GM18511 (cell line): ENCODE measurements at regions not wholly inside any gene's neighbourhood (a gene's known extent, or its start where the extent isn't known, plus 50 kb on each side); places are given as distances from the start of the nearest gene placed in this dataset.

Experiments
- ATAC-seq: cut with Tn5 transposase; IDR thresholded peaks from one replicate; pipeline ENCODE4 v1.9.1; 2021; ENCODE audit warnings: mild to moderate bottlenecking, moderate library complexity; ENCODE audit not compliant: unreplicated experiment

DNA sequence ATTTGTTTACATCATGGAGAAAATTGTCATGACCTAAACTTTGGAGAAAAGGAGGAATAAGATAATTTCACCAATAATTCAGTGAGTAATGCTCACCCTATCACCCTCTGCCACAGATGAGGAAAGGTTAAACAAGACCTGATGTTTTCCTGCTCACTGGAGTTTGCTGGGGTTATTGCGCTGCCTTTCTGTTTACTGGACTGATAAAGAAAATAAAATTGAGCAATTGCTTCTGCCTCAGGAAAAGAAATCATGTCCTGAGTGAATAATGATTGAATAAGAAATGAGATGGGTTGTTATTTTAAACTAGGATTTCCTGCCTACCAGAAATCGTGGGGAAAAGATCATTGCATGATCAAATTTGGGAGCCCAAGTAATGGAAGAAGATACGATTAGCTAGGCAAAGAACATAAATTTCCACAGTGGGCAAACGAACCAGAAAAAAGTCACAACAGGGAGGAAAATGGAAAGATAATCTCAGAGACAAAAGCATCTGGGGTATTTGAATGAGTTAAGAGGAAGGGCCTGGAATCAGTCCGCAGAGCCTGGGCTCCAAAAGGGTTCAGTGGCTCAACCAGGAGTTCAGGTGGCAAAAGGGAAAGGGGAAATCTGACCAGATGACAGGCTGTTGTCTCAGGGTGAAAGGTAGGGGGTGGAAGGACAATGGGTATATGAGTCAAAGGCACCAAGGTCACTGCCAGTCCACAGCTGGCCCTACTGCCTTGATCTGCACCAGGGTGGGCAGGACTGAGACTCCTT lies 146.8 kb downstream of the FAM43A start:
- ATAC-seq: no peak

DNA sequence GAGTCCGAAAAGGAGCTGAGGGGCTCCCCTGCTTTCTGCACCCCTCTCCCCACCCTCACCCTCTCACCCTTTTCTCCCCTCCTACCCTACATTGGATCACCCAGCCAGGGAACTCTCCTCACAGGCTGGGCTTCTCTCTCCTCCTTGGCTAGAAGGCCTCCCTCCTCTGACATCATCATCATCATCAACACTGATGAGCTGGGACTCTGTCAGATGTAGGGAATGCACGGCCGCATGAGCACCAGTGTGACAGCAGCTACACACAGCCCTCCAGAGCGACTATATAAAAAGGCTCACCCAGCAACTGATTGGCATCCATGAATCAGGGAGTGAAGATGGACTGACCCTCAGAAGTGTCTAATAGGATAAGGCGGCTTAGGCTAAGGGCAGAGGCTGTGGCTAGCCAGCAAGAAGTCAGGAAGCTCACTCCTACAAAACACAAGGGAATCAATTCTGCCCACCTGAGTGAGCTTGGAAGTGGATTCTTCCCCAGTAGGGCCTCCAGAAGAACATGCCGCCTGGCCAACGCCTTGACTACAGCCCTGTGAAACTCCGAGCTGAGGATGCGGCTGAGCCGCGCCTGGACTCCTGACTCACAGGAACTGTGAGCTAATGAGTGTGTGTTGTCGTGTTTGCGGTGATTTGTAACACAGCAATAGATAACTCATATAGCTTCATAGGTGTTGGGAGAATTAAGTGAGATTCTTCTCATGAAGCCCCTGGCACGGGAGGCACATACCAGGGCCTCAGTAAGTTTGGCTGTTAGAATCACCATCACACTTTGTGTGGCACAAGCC lies 147.6 kb downstream of the FAM43A start:
- no peak for ATAC-seq

DNA sequence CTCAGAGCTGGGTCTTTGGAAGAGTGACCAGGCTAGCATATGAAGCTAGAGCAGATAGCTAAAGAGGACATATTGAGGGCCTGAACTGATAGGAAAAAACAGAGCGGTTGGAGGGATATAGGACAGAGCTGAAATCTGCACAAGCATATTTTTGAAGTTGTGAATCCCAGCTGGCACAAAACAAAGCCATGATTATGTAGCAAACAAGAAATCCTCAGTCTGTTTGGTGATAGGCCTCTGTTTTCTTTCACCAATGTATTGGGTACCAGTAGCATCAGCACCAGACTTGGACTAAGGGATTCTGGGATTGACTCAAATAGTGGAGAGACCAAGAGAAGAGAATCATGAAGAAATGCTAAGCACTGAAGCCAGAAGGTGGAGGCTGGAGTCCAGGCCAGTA lies 151.0 kb downstream of the FAM43A start:
- no peak for ATAC-seq

DNA sequence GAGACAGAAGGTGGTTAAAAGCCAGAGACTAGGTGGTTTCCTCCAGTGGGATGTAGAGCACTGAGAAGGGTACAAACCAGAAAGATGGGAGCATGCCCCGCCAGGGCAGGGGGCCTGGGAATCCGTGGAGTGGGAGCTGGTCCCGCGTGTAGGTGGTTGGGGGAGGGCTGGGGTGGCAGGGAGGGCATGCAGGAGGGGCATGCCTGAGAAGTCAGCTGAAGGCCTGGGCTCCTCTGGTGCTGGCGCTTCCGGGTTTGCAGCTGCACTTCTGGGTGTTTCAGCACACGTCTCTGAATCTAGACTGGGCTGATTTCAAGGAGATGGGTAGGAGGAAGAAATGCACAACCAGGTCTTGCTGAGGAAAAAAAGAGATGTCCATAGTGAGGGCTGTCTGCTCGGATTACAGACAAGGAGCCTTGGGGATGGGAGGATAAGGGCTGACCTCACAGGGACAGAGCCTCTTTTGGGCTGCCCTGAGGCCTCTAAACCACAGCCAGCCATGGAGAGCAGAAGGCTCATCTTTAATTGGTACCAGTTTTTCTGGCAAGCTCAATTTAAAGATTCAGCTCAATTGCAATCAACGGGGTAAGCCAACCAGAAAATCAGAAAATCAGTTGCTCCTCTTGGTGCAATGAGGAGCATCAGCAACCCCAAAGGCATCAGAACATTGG lies 151.9 kb downstream of the FAM43A start:
- no peak for ATAC-seq

DNA sequence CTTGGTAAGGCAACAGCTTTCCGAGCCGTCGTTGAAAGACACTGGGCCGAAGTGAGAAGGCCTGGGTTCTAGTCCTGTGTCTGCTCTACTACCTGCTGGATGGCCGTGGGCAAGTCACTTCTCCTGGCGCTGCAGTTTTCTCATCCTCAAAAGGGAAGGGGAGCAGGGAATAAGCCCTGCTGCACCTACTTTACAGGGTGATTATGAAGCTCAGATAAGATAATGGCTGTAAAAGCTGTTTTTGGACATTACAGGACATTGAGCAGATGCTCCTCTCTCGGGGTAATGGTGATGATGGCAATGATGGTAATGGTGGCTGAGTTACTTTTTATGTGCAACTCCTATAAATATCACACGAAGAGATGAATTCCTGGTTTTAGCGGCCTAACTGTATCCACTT lies 152.6 kb downstream of the FAM43A start:
- no peak for ATAC-seq

DNA sequence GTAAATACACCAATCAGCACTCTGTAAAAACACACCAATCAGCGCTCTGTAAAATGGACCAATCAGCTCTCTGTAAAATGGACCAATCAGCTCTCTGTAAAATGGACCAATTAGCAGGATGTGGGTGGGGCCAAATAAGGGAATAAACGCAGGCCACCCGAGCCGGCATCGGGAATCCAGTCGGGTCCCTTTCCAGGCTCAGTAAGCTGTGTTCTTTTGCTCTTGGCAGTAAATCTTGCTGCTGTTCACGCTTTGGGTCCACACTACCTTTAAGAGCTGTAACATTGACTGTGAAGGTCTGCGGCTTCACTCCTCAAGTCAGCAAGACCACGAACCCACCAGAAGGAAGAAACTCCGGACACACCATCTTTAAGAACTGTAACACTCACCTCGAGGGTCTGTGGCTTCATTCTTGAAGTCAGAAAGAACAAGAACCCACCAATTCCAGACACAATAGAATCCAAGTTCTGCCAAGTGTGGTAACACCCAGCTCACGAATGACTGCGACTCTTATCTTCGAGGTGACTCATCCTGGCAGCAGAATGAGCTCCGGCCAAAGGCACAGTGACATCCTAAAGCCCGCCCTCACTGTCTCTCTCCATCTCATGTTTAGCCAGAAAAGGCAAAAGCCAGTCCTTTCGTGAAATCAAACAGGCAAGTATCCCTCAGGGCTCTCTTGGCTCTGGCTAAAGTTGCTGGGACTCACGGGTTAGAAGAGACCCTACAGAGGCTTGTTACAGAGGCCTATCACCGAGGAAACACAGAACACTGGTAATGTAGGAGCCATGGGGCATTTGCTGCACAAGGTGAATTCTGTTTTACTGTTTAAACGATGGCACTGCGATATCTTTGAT lies 155.2 kb downstream of the FAM43A start:
- no peak for ATAC-seq

DNA sequence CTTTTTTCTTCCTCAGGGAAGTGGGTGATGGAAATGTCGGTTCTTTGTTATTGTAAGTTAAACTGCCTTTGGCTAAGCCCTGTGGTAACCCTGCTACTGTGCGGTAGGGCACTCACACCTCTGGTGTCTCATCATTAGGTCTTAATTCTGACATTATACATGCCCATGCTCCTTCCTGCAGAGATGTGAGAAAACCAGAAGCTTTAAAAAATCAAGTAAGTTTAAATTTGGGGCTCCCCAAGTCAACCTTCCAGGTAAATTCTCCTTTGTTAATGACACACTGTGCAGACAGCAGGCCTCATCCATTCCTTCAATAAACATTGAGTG lies 155.8 kb downstream of the FAM43A start:
- no peak for ATAC-seq

DNA sequence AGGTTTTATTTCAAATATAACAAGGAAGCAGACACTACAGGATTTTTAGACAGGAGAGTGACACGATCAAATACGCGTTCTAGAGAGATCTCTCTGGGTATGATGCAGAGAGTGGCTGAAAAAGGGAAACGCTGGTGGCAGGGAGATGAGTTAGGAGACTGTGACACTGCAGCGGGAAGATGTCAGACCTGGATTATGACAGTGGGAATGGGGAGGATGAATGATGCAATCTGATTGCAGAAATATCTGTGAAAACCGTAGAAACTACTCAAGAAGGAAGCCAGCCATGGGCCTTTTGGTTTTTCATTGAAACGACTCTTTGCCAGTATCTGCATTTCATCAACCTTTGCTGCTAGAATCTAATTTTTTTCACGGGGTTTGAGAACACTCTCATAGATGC lies 157.9 kb downstream of the FAM43A start:
- ATAC-seq: no peak

DNA sequence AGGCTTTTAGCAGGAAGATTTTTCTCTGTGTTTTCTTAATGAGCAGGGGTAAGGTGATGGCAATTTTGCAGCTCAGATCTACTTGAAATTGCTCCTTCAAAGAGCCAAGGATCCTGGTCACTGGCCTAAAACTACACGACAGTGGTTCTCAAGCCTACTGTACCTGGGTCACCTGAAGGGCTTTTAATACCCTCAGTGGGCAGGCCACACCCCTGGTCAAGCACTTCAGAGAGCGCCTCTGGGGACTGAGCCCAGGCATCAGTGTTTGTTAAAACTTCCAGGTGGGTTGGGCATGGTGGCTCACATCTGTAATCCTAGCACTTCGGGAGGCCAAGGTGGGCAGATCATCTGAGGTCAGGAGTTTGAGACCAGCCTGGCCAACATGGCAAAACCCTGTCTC lies 158.4 kb downstream of the FAM43A start:
- ATAC-seq: no peak

DNA sequence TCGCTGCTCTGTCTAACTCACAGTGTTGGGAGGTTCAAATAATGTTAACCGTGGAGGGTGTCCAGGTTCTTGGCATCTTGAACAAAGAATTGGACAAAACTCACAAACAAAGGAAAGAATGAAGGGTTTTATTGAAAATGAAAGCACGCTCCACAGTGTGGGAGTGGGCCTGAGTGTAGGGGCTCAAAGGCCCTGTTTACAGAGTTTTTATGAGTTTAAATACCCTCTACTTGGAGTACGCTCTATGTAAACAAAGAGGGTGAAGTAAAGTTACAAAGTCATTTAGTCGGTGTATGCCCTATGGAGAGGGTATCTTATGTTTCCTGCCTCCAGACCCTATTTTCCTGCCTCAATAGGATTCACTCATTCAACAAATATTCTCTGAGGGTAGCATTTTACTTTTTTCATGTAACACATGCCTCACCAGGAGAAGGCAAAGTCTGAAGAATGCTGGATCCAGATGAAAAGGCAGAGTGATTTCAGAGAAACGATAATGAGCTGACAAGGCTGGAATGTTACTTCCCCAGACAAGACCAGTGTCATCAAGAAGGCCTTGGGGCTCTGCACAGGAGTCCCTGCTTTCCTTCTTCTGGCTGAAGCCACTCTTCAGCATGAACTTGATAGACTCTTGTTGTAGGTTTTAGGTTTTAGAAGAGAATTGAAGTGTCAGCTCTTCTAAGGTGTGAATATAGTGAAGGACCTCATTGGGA lies 163.6 kb downstream of the FAM43A start:
- ATAC-seq: no peak

DNA sequence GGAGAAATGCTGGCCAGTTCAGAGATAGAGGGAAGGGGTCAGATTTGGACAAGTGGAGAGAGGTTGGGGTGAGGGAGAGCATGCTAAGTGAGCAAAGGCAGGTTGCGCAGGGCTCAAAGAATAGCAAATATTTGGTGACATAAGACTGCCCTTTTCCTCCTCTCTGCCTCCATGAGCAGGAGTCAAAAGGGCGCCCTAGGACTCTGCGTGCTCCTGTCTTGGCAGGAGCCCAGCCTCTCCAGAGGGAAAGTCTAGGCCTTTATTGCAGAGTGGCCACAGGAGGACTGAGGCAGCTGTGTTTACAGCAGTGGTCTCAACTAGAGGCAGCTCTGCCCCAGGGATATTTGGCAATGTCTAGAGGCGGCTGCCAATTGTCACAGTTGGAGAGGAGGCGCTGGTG lies 165.6 kb downstream of the FAM43A start:
- no peak for ATAC-seq

DNA sequence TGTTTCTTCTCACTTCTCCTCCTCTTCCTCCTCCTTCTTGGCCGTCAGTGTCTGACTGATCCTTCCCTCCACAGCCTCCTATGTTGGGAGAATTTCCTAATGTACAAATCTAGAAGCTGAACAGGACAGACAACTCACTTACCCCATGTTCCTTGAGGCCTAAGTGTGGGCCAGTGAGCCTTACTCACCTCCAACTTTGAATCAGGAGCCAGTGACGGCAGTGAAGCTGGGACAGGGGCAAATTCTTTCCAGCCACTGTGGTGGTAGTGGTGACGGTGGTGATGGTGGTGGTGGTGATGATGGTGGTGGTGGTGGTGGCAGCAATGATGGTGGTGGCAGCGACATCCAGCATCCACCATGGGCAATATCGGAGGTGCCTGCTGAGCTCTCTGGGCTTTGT lies 166.3 kb downstream of the FAM43A start:
- no peak for ATAC-seq

DNA sequence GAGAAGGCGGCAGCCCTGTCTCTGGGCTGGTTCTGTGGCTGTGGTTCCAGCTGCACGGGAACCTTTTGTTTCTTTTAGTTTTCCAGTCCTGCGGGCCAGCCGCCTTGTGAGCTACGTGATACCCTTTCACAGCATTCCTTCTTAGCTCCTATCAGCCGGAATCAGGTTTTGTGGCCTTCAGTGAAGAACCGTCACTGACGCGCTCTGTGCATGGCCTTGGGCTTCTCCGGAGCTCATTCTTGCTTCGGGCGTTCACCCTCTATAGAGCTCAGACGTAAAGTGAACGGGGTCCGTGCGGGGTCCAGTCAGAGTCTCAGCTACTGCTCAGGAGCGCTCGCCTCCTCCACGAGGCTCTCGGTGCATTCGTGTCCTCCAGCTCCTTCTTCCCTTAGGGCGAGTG lies 166.7 kb downstream of the FAM43A start:
- ATAC-seq: no peak

DNA sequence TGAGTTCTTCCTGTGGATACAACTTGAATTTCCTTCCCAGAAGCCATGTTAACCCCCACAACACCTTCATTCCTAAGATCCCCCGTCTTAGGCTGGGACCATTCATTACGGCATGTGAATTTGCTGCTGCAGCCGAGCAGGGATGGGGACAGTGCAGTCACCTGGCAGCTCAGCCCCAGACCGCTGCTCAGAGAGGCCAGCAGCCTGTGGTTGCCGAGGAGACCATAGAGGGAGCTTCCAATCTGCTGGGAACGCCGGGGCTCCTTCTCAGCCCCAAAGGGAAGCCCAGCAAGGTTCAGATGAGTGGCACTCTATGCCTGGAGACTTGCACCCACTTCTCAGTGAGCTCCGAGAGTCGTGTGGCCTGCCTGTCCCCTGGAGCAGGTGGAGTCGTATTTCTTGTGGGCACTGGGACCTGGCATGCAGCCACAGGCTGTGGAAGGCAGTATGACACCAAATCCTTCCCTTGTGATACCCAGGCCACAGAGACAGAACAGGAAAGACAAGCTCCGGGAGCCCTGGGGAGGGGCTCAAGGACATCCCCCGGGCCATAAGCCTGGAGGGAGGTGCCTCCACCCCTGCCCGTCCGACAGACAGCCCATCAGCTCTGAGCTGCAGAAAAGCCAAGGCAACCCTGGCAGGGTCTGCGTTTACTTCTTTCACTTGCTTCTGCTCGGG lies 167.3 kb downstream of the FAM43A start:
- no peak for ATAC-seq

DNA sequence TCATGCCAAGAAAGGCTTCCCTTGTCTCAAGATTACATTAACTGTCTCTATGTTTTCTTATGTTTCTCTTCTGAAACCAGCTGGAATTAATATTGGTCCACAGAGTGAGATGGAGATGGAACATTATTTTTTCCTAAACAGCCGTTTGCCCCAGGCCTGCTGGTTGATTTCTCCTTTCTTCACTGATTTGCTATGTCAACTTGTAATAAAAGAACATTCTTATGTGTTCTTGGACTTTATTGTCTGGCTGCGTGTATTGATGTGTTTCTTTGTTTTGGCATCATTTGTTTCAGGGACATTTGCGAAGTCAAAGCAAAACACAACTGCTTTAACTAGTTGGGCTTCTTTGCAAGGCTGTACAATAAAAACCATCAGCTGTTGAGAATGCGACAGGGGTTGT lies 168.5 kb downstream of the FAM43A start:
- no peak for ATAC-seq

DNA sequence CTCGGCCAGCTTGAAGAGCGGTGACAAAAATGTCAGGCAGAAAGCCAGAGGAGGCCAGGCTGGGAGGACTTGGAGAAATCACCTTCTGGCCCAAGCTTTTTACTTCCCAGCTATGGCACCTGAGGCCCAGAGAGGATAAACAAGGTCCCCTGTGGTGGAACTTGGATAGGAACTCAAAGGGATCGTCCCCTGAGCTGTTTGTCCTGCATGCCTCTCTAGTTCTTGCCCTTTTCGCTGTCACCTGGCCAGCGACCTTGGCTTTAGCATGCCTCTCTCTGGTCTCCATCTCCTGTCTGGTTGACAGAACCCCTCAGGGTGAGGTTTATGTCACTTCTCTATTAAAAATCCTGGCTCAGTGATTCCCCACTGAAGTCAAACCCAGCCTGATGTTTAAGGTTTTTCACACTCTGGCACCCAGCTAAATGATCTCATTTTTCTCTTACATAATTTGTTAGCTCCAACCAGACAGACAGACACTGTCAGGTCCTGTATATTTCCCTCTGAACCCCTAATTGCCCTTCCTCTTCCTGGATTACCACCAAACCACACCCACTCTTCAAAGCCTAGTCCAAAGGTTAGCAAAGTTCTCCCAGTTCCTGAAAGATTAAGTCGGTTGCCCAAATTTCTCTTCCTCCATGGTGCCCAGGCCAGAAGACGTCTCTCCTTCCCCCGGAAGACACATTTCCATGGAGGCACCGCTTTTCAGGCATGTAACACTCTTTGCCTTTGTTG lies 169.1 kb downstream of the FAM43A start:
- no peak for ATAC-seq

DNA sequence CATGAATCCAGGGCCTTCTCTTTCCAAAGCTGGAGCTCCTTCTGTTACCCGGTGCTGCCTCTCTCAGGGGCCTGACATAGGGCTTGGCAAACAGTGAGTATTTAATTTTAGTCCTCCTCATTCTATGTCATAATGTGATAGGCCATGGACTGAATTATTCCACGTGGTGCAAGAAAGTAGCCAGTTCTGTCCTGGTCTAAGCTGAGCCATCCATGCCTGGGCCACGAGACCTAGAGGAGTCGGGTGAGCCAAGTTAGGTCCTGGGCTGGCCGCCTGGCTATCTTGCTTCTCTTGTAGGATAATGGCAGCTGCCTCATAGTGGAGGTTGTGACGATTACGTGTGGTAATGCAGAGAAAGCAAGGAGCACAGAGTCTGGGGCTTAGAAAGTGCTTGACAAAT lies 170.6 kb downstream of the FAM43A start:
- ATAC-seq: no peak

DNA sequence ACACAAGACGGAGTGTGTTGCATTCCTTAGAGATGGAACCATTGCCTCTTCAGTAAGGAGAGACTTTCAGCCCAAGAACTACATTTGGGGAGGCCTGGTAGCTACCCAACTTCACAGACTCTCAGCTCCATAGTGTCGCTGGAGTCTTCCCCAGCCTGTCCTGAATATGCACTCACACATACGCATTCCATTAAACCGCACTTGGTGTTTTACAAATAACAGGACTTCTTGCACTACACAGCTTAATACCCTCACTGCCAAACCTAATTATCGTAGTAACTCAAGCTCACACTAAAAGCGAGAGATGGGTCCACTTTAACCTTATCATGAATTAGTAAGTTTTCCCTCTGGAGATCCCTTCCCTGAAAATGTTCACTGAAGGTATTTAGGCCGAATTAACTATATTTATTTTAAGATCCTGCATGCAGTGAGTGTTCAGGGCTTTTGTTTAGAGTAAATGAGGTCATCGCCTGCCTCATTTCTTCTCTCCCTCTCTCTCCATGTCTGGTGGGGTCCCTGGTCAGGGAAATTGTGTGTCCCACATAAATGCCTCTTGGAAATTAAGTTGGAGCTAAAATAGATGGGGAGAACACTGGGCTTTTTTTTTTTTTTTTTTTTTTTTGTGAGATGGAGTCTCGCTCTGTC lies 171.9 kb downstream of the FAM43A start:
- ATAC-seq: no peak

DNA sequence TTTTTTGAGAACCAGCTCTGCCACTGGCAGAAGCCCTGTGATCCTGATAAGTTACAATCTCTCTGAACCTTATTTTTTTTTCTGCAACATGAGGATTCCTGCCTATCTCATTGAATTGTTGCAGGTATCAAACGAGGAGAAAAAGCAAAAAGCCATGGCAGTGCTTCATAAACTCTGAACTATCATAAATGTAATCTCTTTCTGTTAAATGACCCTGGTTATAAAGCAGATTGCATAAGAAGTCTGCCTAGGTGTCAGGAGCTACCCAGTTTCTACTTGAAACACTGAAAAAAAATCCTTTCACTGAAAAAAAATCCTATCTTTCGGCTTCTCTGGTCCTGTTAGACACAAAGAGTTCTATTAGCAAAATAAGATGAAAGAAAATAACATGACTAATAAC lies 172.7 kb downstream of the FAM43A start:
- ATAC-seq: no peak
